Calu3 (cell line): ENCODE measurements at regions not wholly inside any gene's neighbourhood (a gene's known extent, or its start where the extent isn't known, plus 50 kb on each side); places are given as distances from the start of the nearest gene placed in this dataset.

Source experiments
- BruUV-seq: library from RNA; stranded (reverse); fragments of 400-500 nt; replicated peaks from 2 replicates; lab custom pipeline; 2021; lab: Mats Ljungman, UMichigan
- CTCF ChIA-PET: fragments of 300-600 bp; sonication (Branson Sonifier 250); formaldehyde crosslinking; loops from one replicate; lab custom pipeline; 2022; ENCODE audit warnings: antibody characterized with exemption; lab: Charles Lee
- DNase-seq: peaks from one replicate; pipeline ENCODE4 v3.0.0; 2022
- H3K27ac Mint-ChIP-seq: one replicate; pipeline ENCODE4 v1.8.0; 2022; ENCODE audit warnings: mixed read lengths; ENCODE audit not compliant: unreplicated experiment
- H3K27me3 Mint-ChIP-seq: one replicate; pipeline ENCODE4 v1.8.0; 2022; ENCODE audit warnings: mixed read lengths; ENCODE audit not compliant: unreplicated experiment
- H3K36me3 Mint-ChIP-seq: one replicate; pipeline ENCODE4 v1.8.0; 2022; ENCODE audit warnings: mild to moderate bottlenecking, moderate library complexity, mixed read lengths; ENCODE audit not compliant: insufficient read depth, unreplicated experiment
- H3K4me1 Mint-ChIP-seq: one replicate; pipeline ENCODE4 v1.8.0; 2022; ENCODE audit warnings: mild to moderate bottlenecking, low read depth, mixed read lengths; ENCODE audit not compliant: unreplicated experiment
- H3K4me3 Mint-ChIP-seq: one replicate; pipeline ENCODE4 v1.8.0; 2022; ENCODE audit warnings: mild to moderate bottlenecking, low read depth, moderate library complexity, mixed read lengths; ENCODE audit not compliant: unreplicated experiment
- H3K9me3 Mint-ChIP-seq: one replicate; pipeline ENCODE4 v1.8.0; 2022; ENCODE audit warnings: low read depth, mixed read lengths; ENCODE audit not compliant: unreplicated experiment
- intact Hi-C: fragments of 100-400 bp; cut with micrococcal nuclease; formaldehyde crosslinking; loops from one replicate; pipeline ENCODE4 v1.10.0; 2022; ENCODE audit not compliant: unreplicated experiment
- TF ChIP-seq, protein P1 (sequence below): fragments of 200-600 bp; IDR thresholded peaks from one replicate; pipeline ENCODE4 v1.8.0; 2022; ENCODE audit warnings: antibody characterized with exemption; ENCODE audit not compliant: unreplicated experiment

DNA sequence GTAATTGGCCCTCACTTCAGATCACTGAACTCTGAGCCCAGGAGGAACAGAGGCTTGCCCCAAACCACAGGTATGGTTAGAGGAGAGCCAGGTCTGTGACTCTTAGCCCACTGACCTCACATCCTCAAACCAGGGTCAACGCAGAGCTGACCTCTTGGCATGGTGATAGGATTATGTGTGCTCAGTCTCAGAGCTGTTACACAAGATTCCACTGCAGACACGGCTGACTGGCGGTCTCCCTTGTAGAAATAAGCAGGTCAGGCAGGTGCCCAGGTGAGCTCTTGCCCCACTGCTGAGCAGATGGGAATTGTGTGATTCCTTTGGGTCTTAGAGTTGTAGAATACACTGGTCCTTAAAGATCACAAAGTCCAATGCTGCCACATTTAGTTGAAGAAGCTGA lies 66.0 kb upstream of the PITX1 start:
- no peak overlapping the region for H3K27ac Mint-ChIP-seq
- TF ChIP-seq, protein P1, sequence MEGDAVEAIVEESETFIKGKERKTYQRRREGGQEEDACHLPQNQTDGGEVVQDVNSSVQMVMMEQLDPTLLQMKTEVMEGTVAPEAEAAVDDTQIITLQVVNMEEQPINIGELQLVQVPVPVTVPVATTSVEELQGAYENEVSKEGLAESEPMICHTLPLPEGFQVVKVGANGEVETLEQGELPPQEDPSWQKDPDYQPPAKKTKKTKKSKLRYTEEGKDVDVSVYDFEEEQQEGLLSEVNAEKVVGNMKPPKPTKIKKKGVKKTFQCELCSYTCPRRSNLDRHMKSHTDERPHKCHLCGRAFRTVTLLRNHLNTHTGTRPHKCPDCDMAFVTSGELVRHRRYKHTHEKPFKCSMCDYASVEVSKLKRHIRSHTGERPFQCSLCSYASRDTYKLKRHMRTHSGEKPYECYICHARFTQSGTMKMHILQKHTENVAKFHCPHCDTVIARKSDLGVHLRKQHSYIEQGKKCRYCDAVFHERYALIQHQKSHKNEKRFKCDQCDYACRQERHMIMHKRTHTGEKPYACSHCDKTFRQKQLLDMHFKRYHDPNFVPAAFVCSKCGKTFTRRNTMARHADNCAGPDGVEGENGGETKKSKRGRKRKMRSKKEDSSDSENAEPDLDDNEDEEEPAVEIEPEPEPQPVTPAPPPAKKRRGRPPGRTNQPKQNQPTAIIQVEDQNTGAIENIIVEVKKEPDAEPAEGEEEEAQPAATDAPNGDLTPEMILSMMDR: no peak
- H3K4me3 Mint-ChIP-seq: no peak overlapping the region
- H3K27me3 Mint-ChIP-seq: peaks cover 12% of the 10 kb centered on the region
- intact Hi-C loops: no loop called here
- no TSS peak for BruUV-seq
- H3K4me1 Mint-ChIP-seq: no peaks in the 10 kb centered on the region
- CTCF ChIA-PET: interaction anchor here (0.7 kb wide), 1 partner anchor 167 kb away, joined by 3 read pairs; no protein-coding TSS in a partner anchor
- no peaks in the 10 kb centered on the region for H3K9me3 Mint-ChIP-seq
- H3K36me3 Mint-ChIP-seq: no peaks in the 10 kb centered on the region
- no peak for DNase-seq

DNA sequence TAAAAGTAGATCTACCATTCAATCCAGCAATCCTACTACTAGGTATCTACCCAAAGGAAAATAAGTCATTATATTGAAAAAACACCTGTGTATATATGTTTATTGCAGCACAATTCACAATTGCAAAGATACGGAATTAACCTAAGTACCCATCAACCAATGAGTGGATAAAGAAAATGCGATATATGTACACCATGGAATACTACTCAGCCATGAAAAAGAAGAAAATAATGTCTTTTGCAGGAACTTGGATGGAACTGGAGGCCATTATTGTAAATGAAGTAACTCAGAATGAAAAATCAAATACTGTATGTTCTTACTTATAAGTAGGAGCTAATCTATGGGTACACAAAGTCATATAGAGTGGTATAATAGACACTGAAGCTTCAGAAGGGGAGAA lies 63.4 kb upstream of the PITX1 start:
- no TSS peak for BruUV-seq
- no peaks in the 10 kb centered on the region for H3K9me3 Mint-ChIP-seq
- CTCF ChIA-PET: no interaction called here
- no peak overlapping the region for H3K4me3 Mint-ChIP-seq
- H3K27ac Mint-ChIP-seq: no peak overlapping the region
- H3K36me3 Mint-ChIP-seq: no peaks in the 10 kb centered on the region
- no peak for DNase-seq
- no peaks in the 10 kb centered on the region for H3K4me1 Mint-ChIP-seq
- intact Hi-C loops: no loop called here
- peaks cover 20% of the 10 kb centered on the region for H3K27me3 Mint-ChIP-seq
- TF ChIP-seq, protein P1: no peak

DNA sequence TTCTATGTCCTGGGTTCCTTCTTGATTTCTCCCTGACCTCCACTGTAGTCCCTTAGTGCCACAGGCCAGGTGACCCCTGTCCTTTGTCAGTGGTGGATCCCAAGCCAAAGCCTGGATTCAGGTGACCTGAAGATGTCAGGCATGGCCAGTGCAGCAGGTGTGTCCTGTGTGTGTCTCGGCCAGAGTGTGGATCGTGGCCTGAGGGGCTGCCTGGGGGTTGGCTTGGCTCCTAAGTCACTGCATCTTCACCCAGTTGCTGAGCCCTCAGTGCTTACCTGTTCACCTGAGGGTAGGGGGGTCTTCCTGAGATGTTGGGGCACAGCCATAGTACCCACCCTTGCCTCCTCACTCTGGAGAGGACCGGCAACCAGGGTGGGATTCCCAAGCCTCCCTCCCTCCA lies 61.8 kb upstream of the PITX1 start:
- no TSS peak for BruUV-seq
- CTCF ChIA-PET: no interaction called here
- intact Hi-C loops: no loop called here
- no peaks in the 10 kb centered on the region for H3K4me1 Mint-ChIP-seq
- no peak overlapping the region for H3K27ac Mint-ChIP-seq
- H3K36me3 Mint-ChIP-seq: no peaks in the 10 kb centered on the region
- peaks cover 20% of the 10 kb centered on the region for H3K27me3 Mint-ChIP-seq
- TF ChIP-seq, protein P1: no peak
- H3K9me3 Mint-ChIP-seq: no peaks in the 10 kb centered on the region
- H3K4me3 Mint-ChIP-seq: no peak overlapping the region
- DNase-seq: no peak

DNA sequence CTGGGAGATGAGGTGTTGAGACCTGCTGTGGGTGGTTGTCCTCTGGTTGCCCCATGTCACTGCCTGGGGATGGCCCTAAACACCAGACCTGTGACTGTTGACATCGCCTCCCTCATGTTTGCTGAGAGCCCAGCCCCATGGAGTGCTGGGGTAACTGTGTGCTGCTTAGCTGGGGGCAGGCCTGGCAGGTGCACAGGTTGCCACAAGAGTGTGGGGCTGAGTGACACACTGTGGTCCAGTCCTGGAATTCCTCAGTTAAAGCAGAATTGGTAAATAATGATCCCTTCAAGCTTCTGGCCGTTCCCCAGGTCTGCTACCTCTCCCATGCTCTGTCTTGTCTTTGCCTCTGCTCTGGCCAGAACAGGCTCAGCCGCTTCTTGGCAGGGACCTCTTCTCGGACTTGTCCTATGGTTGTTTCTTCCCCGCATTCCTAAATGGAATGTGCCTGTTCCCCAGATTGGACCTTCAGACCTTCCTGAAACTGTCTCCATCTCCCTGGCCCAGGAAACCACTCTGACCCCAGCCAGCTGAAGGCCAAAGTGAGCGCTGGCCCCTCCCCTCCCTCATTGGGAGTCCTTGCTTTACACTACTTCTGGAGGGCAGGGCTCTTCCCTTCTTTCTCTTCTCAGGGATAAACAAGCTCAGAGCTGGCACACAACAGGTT lies 61.2 kb upstream of the PITX1 start:
- TF ChIP-seq, protein P1: no peak
- intact Hi-C loops: no loop called here
- Mint-ChIP-seq H3K4me1 (no peaks in the 10 kb centered on the region), H3K36me3 (no peaks in the 10 kb centered on the region), H3K4me3 (no peak overlapping the region), H3K27ac (no peak overlapping the region), H3K9me3 (no peaks in the 10 kb centered on the region), H3K27me3 (peaks cover 20% of the 10 kb centered on the region)
- BruUV-seq: no TSS peak
- DNase-seq: no peak
- CTCF ChIA-PET: no interaction called here
